HG03457 (cell line): ENCODE measurements at regions not wholly inside any gene's neighbourhood (a gene's known extent, or its start where the extent isn't known, plus 50 kb on each side); places are given as distances from the start of the nearest gene placed in this dataset.
"Not testable (repeated sequence)": the region's sequence is repeated elsewhere in the genome, so short reads cannot be mapped to it uniquely, and the experiment has no call there.

Experiments
- ATAC-seq: cut with Tn5 transposase; IDR thresholded peaks from one replicate; pipeline ENCODE4 v1.9.1; 2021; ENCODE audit warnings: moderate number of reproducible peaks; ENCODE audit not compliant: unreplicated experiment

GRCh38 chr2:185373229-185373628 lies 365.4 kb upstream of the FSIP2 start:
- ATAC-seq: no peak

GRCh38 chr2:185374878-185375277 lies 363.7 kb upstream of the FSIP2 start:
- ATAC-seq: no peak

- ATAC-seq: no peak
These were observed 362.9 kb upstream of the FSIP2 start for GRCh38 chr2:185375731-185376130.

- ATAC-seq: no peak
These were observed 357.0 kb upstream of the FSIP2 start for GRCh38 chr2:185381631-185382030.

GRCh38 chr2:185384822-185385560 lies 353.6 kb upstream of the FSIP2 start:
- no peak for ATAC-seq

GRCh38 chr2:185388226-185388625 lies 350.4 kb upstream of the FSIP2 start:
- no peak for ATAC-seq

- ATAC-seq: no peak
These were observed 347.1 kb upstream of the FSIP2 start for GRCh38 chr2:185391543-185391942.

- ATAC-seq: no peak
These were observed 345.5 kb upstream of the FSIP2 start for GRCh38 chr2:185393091-185393490.

GRCh38 chr2:185402474-185402873 lies 336.1 kb upstream of the FSIP2 start:
- no peak for ATAC-seq

GRCh38 chr2:185404578-185404977 lies 334.0 kb upstream of the FSIP2 start:
- no peak for ATAC-seq

GRCh38 chr2:185417111-185417510 lies 321.5 kb upstream of the FSIP2 start:
- no peak for ATAC-seq

GRCh38 chr2:185417688-185418087 lies 320.9 kb upstream of the FSIP2 start:
- no peak for ATAC-seq

GRCh38 chr2:185424958-185425629 lies 313.5 kb upstream of the FSIP2 start:
- not testable (repeated sequence) for ATAC-seq

- ATAC-seq: no peak
These were observed 310.6 kb upstream of the FSIP2 start for GRCh38 chr2:185428000-185428399.

GRCh38 chr2:185433824-185434223 lies 304.8 kb upstream of the FSIP2 start:
- ATAC-seq: no peak

- no peak for ATAC-seq
These were observed 301.7 kb upstream of the FSIP2 start for GRCh38 chr2:185436787-185437372.

- ATAC-seq: no peak
These were observed 297.1 kb upstream of the FSIP2 start for GRCh38 chr2:185441486-185442005.

GRCh38 chr2:185456517-185456916 lies 282.1 kb upstream of the FSIP2 start:
- ATAC-seq: no peak

- no peak for ATAC-seq
These were observed 275.1 kb upstream of the FSIP2 start for GRCh38 chr2:185463481-185463880.

- peak; percentile 72 for ATAC-seq
These were observed 271.7 kb upstream of the FSIP2 start for GRCh38 chr2:185466915-185467314.

GRCh38 chr2:185471441-185471840 lies 267.2 kb upstream of the FSIP2 start:
- ATAC-seq: no peak

- no peak for ATAC-seq
These were observed 266.0 kb upstream of the FSIP2 start for GRCh38 chr2:185472574-185472973.
